Stomach (tissue), 8 donors: ENCODE measurements at regions not wholly inside any gene's neighbourhood (a gene's known extent, or its start where the extent isn't known, plus 50 kb on each side); places are given as distances from the start of the nearest gene placed in this dataset.
"Not testable (repeated sequence)": the region's sequence is repeated elsewhere in the genome, so short reads cannot be mapped to it uniquely, and the experiment has no call there.

Source experiments
- DNase-seq, 2 donors: peaks; one replicate each; pipeline versions ENCODE4 v3.0.0 to v3.0.0-alpha.2; 2013 to 2019
- H3K27ac ChIP-seq, 5 donors: fragments of 200-600 bp in 4 of 5; sonication (generic) in 4 of 5; one replicate each; pipeline ENCODE4 v1.5.1; 2013 to 2019; ENCODE audit warnings: mild to moderate bottlenecking in 1 of 5, moderate library complexity in 1 of 5
- H3K27me3 ChIP-seq, 3 donors: fragments of 200-600 bp; sonication (generic); one replicate each; pipeline ENCODE4 v1.5.1; 2017 to 2019; ENCODE audit warnings: mixed run types in 1 of 3
- H3K36me3 ChIP-seq, 4 donors: fragments of 200-600 bp; sonication (generic); 1 replicate in 3 of 4; 2 replicates in 1 of 4; pipeline ENCODE4 v1.5.1; 2016 to 2019
- H3K4me1 ChIP-seq, 4 donors: fragments of 200-600 bp; sonication (generic); one replicate each; pipeline ENCODE4 v1.5.1; 2016 to 2019
- H3K4me3 ChIP-seq, 4 donors: fragments of 200-600 bp; sonication (generic) in 3 of 4; one replicate each; pipeline ENCODE4 v1.5.1; 2016 to 2019; ENCODE audit warnings: mild to moderate bottlenecking in 1 of 4
- H3K9me3 ChIP-seq, 4 donors: fragments of 200-600 bp; sonication (generic); one replicate each; pipeline ENCODE4 v1.5.1; 2016 to 2019
- EP300 ChIP-seq: sonication (generic); formaldehyde crosslinking; IDR thresholded peaks from one replicate; pipeline ENCODE4 v1.6.1; 2017; ENCODE audit warnings: antibody characterized with exemption
- POLR2A ChIP-seq, 4 donors: fragments of 450-650 bp; IDR thresholded peaks; one replicate each; pipeline ENCODE4 v1.6.1; 2016; ENCODE audit warnings: antibody characterized with exemption in 4 of 4, control low read depth in 2 of 4, mild to moderate bottlenecking in 1 of 4, moderate library complexity in 1 of 4
- POLR2AphosphoS5 ChIP-seq, 3 donors: sonication (generic); formaldehyde crosslinking; IDR thresholded peaks; one replicate each; pipeline ENCODE4 v1.6.1; 2016; ENCODE audit warnings: antibody characterized with exemption in 3 of 3
- WGBS, 5 donors: extraction: QIAGEN DNeasy Blood & Tissue Kit in 3 of 5; methylation state at CpG; one replicate each; pipeline versions ENCODE4 v1.1.5 to v1.1.7; 2013 to 2018; 5-methylcytosine and 5-hydroxymethylcytosine counted together
- intact Hi-C: fragments of 100-400 bp; cut with DNase I; formaldehyde crosslinking; loops from one replicate; pipeline ENCODE4 v1.15.1; 2023; ENCODE audit warnings: low total_unique reads
- TF ChIP-seq, protein P1 (sequence below), 7 experiments: fragments of 450-650 bp in 4 of 7; fragments of 200-600 bp in 3 of 7; sonication (generic) in 3 of 7; IDR thresholded peaks; one replicate each; pipeline ENCODE4 v1.5.1; 2016 to 2019; ENCODE audit warnings: antibody characterized with exemption in 7 of 7, control low read depth in 2 of 7, mild to moderate bottlenecking in 1 of 7
- donor health status: healthy with polysubstance abuse.
- donor health status: Bipolar disorder and iron deficiency.
- donor health status: healthy.

DNA sequence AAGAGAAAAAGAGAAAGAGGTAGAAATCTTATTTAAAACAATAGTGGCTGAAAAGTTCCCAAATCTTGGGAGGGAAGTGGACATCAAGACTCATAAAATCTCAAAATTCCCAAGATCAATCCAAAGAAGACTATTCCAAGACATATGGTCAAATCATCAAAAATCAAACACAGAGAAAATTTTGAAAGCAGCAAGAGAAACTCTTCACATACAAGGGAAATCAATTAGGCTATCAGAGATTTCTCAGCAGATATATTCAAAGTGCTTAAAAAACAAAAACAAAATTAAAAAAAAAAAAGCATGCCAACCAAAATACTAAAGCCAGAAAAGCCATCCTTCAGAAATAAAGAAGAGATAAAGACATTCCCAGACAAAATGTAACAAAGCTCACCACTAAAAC, 52.6 kb upstream of the RALGPS2 start:
- H3K27ac ChIP-seq, result no peak overlapping the region
- TF ChIP-seq, protein P1, sequence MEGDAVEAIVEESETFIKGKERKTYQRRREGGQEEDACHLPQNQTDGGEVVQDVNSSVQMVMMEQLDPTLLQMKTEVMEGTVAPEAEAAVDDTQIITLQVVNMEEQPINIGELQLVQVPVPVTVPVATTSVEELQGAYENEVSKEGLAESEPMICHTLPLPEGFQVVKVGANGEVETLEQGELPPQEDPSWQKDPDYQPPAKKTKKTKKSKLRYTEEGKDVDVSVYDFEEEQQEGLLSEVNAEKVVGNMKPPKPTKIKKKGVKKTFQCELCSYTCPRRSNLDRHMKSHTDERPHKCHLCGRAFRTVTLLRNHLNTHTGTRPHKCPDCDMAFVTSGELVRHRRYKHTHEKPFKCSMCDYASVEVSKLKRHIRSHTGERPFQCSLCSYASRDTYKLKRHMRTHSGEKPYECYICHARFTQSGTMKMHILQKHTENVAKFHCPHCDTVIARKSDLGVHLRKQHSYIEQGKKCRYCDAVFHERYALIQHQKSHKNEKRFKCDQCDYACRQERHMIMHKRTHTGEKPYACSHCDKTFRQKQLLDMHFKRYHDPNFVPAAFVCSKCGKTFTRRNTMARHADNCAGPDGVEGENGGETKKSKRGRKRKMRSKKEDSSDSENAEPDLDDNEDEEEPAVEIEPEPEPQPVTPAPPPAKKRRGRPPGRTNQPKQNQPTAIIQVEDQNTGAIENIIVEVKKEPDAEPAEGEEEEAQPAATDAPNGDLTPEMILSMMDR (IDR thresholded peaks at IDR 0.05), result no peak
- TF ChIP-seq POLR2AphosphoS5 (IDR thresholded peaks at IDR 0.05), result no peak
- TF ChIP-seq EP300, result no peak
- no peak for TF ChIP-seq POLR2A (IDR thresholded peaks at IDR 0.05)
- H3K4me1 ChIP-seq, result no peaks in the 10 kb centered on the region
- H3K27me3 ChIP-seq, result no peaks in the 10 kb centered on the region
- H3K9me3 ChIP-seq, result peaks cover 0 to 16% (median 12%) of the 10 kb centered on the region in 4 donors
- no peaks in the 10 kb centered on the region for H3K36me3 ChIP-seq
- H3K4me3 ChIP-seq, result no peak overlapping the region
- no peak for DNase-seq
- intact Hi-C loops, result no loop called here

DNA sequence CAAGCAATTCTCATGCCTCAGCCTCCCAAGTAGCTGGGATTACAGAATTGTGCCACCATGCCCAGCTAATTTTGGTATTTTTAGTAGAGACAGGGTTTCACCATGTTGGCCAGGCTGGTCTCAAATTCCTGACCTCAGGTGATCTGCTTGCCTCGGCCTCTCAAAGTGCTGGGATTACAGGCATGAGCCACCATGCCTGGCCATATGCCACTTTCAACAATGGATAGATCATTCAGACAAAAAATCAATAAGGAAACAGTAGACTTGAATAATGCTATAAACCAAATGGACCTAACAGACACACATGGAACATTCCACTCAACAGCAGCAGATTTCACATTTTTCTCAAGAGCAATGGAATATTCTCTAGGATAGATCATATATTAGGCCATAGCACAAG, 50.5 kb upstream of the RALGPS2 start:
- whole genome bisulfite sequencing, 5 donors, result 65 to 82% (median 74%) methylated on average over 1 of the region's 1 CpG
- H3K4me3 ChIP-seq, H3K4me1 ChIP-seq, H3K36me3 ChIP-seq, intact Hi-C loops, H3K27ac ChIP-seq, DNase-seq, H3K27me3 ChIP-seq: not testable (repeated sequence)
- peaks cover 0 to 16% (median 12%) of the 10 kb centered on the region in 4 donors for H3K9me3 ChIP-seq
